MM.1S (cell line): ENCODE measurements at regions not wholly inside any gene's neighbourhood (a gene's known extent, or its start where the extent isn't known, plus 50 kb on each side); places are given as distances from the start of the nearest gene placed in this dataset.

Experiments used
- DNase-seq: peaks from one replicate; pipeline ENCODE4 v3.0.0-alpha.2; 2015
- H2AFZ ChIP-seq: fragments of 300-600 bp; sonication (generic); 2 replicates; pipeline ENCODE4 v1.6.0; 2016; ENCODE audit warnings: antibody characterized with exemption, low read length
- H3F3A ChIP-seq: fragments of 300-600 bp; sonication (generic); 2 replicates; pipeline ENCODE4 v1.6.1; 2016; ENCODE audit warnings: mild to moderate bottlenecking, antibody characterized with exemption, low read length, moderate library complexity, mixed read lengths; ENCODE audit not compliant: insufficient read depth
- H3K27ac ChIP-seq: fragments of 300-600 bp; sonication (generic); 2 replicates; pipeline ENCODE4 v1.5.1; 2016; ENCODE audit warnings: mild to moderate bottlenecking, low read length
- H3K27me3 ChIP-seq: fragments of 300-600 bp; sonication (generic); replicated peaks from 2 replicates; pipeline ENCODE4 v1.6.0; 2016; ENCODE audit warnings: low read length; ENCODE audit not compliant: insufficient read depth
- H3K36me3 ChIP-seq: fragments of 300-600 bp; sonication (generic); replicated peaks from 2 replicates; pipeline ENCODE4 v1.6.1; 2016; ENCODE audit warnings: mild to moderate bottlenecking, low read length, mixed read lengths; ENCODE audit not compliant: insufficient read depth
- H3K4me1 ChIP-seq: fragments of 300-600 bp; sonication (generic); 2 replicates; pipeline ENCODE4 v1.6.1; 2016; ENCODE audit warnings: low read length, mixed read lengths
- H3K4me2 ChIP-seq: fragments of 300-600 bp; sonication (generic); 2 replicates; pipeline ENCODE4 v1.6.0; 2016; ENCODE audit warnings: low read depth, low read length
- H3K4me3 ChIP-seq: fragments of 300-600 bp; sonication (generic); 2 replicates; pipeline ENCODE4 v1.5.1; 2016; ENCODE audit warnings: low read length, mixed read lengths
- H3K79me2 ChIP-seq: fragments of 300-600 bp; sonication (generic); 2 replicates; pipeline ENCODE4 v1.6.1; 2016; ENCODE audit warnings: mixed run types, low read length, mixed read lengths
- H3K9ac ChIP-seq: fragments of 300-600 bp; sonication (generic); 2 replicates; pipeline ENCODE4 v1.6.1; 2016; ENCODE audit warnings: low read length, mixed read lengths
- H3K9me2 ChIP-seq: fragments of 300-600 bp; sonication (generic); replicated peaks from 2 replicates; pipeline ENCODE4 v1.6.1; 2016; ENCODE audit warnings: mild to moderate bottlenecking, low read length, mixed read lengths; ENCODE audit not compliant: insufficient read depth
- H3K9me3 ChIP-seq: fragments of 300-600 bp; sonication (generic); replicated peaks from 2 replicates; pipeline ENCODE4 v1.6.1; 2016; ENCODE audit warnings: mild to moderate bottlenecking, low read length, mixed read lengths; ENCODE audit not compliant: insufficient read depth
- H4K20me1 ChIP-seq: fragments of 300-600 bp; sonication (generic); 2 replicates; pipeline ENCODE4 v1.6.1; 2016; ENCODE audit warnings: mild to moderate bottlenecking, low read length, moderate library complexity, mixed read lengths; ENCODE audit not compliant: insufficient read depth
- EZH2 ChIP-seq: fragments of 300-600 bp; sonication (generic); optimal IDR thresholded peaks from 2 replicates; pipeline ENCODE3; 2017; ENCODE audit warnings: low read depth, mild to moderate bottlenecking, antibody characterized with exemption, low read length, mixed read lengths
- EZH2phosphoT487 ChIP-seq: fragments of 300-600 bp; sonication (generic); IDR thresholded peaks from 2 replicates; pipeline ENCODE4 v1.6.1; 2018; ENCODE audit warnings: antibody characterized with exemption, low read length
- TF ChIP-seq, protein P1 (sequence below): fragments of 300-600 bp; sonication (generic); IDR thresholded peaks from 2 replicates; pipeline ENCODE4 v1.5.1; 2016; ENCODE audit warnings: antibody characterized with exemption, low read length, mixed read lengths

DNA sequence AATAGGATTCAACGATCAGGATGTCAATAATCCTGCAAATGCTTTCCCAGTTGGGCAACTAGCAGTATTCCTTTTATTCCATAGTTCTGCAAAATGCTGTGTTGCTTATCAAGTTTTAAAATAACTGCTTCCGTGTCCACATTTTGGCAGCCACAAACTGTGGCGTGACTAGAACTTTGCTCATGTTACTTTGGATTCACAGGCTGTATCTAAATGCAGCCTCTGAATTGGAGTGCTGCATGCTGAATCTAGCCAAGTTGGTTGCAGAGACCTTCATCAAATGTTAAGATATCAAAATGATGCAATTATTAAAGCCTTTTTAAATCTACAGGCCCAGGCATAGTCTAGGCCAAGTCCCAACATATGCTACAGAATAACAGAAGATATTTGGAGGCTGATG lies 249.2 kb downstream of the NR2F1-AS1 start:
- TF ChIP-seq EZH2phosphoT487 (no peak), EZH2 (no peak)
- TF ChIP-seq, protein P1, sequence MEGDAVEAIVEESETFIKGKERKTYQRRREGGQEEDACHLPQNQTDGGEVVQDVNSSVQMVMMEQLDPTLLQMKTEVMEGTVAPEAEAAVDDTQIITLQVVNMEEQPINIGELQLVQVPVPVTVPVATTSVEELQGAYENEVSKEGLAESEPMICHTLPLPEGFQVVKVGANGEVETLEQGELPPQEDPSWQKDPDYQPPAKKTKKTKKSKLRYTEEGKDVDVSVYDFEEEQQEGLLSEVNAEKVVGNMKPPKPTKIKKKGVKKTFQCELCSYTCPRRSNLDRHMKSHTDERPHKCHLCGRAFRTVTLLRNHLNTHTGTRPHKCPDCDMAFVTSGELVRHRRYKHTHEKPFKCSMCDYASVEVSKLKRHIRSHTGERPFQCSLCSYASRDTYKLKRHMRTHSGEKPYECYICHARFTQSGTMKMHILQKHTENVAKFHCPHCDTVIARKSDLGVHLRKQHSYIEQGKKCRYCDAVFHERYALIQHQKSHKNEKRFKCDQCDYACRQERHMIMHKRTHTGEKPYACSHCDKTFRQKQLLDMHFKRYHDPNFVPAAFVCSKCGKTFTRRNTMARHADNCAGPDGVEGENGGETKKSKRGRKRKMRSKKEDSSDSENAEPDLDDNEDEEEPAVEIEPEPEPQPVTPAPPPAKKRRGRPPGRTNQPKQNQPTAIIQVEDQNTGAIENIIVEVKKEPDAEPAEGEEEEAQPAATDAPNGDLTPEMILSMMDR: no peak
- Histone ChIP-seq H4K20me1 (no peaks in the 10 kb centered on the region), H3K27ac (no peak overlapping the region), H3K4me2 (no peak overlapping the region), H3K9ac (no peak overlapping the region), H3K9me3 (no peaks in the 10 kb centered on the region), H3K9me2 (no peaks in the 10 kb centered on the region), H3K36me3 (no peaks in the 10 kb centered on the region), H3K4me1 (no peaks in the 10 kb centered on the region), H3K4me3 (no peak overlapping the region), H3F3A (no peaks in the 10 kb centered on the region), H2AFZ (no peak overlapping the region), H3K27me3 (no peaks in the 10 kb centered on the region), H3K79me2 (no peaks in the 10 kb centered on the region)
- DNase-seq: no peak

DNA sequence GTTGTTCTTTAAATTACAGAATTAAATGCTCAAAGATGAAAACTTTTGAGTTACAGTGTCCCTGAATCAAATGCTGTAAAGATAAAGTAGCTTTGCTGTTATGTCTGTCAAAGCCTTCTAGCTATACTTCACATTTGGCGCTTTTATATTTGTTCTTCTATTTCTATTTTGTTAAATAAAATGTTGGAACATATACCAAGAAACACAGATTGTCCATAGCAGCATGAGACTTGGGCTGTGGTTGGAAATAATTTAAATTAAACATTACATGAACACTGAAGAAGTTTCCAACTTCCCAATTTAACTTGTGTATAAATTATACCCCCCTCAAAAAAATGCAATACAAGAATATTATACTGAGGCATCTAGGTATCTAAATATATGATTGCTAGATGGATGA lies 249.8 kb downstream of the NR2F1-AS1 start:
- Histone ChIP-seq H3K9ac (no peak overlapping the region), H3K4me1 (no peaks in the 10 kb centered on the region), H3K9me3 (no peaks in the 10 kb centered on the region), H3K79me2 (no peaks in the 10 kb centered on the region), H3K4me3 (no peak overlapping the region), H3F3A (no peaks in the 10 kb centered on the region), H2AFZ (no peak overlapping the region), H3K9me2 (no peaks in the 10 kb centered on the region), H3K36me3 (no peaks in the 10 kb centered on the region), H3K4me2 (no peak overlapping the region), H3K27me3 (no peaks in the 10 kb centered on the region), H4K20me1 (no peaks in the 10 kb centered on the region), H3K27ac (no peak overlapping the region)
- TF ChIP-seq, protein P1: no peak
- no peak for TF ChIP-seq EZH2
- no peak for TF ChIP-seq EZH2phosphoT487
- no peak for DNase-seq

DNA sequence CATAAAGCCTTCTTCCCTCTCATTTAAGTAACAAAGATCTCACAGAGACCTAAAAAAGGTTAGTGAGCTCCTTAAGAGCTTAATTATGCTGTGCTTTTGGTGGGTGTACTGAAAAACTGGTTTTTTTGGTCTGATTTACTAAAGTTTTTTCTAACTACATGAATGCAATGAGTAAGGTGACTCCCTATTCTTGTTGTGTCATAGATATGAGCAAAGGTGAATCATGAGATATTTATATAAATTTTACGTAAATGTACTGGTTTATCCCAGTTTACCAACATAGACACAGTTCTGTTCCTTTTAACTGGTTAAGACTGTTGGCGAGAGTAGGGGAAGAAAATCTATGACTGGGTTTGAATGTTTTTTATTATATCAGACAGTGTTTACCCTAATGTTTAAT lies 250.5 kb downstream of the NR2F1-AS1 start:
- Histone ChIP-seq H3K27ac (no peak overlapping the region), H3K4me2 (no peak overlapping the region), H2AFZ (no peak overlapping the region), H4K20me1 (no peaks in the 10 kb centered on the region), H3K9me3 (no peaks in the 10 kb centered on the region), H3K36me3 (no peaks in the 10 kb centered on the region), H3K27me3 (no peaks in the 10 kb centered on the region), H3K9ac (no peak overlapping the region), H3F3A (no peaks in the 10 kb centered on the region), H3K9me2 (no peaks in the 10 kb centered on the region), H3K4me1 (no peaks in the 10 kb centered on the region), H3K4me3 (no peak overlapping the region), H3K79me2 (no peaks in the 10 kb centered on the region)
- DNase-seq: no peak
- TF ChIP-seq EZH2 (no peak), EZH2phosphoT487 (no peak)
- TF ChIP-seq, protein P1: no peak

DNA sequence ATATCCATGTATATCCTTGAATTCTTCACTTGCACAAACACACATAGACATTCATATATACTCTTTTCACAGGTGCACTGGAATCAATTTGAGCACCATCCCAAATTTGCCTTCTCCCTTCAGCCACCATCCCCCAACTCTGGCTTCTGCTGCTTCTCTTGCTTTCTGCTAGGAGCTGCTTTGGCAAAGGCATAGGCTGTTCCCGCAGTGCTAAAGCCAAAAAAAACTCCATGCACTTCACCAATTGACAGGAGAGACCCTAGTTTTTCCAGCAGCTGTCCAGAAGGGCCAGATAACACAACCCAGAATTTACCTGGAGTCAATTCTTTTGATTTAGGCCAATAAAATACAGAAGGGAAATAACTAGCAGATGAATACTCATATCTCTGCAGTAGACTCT lies 251.3 kb downstream of the NR2F1-AS1 start:
- H4K20me1 ChIP-seq: no peaks in the 10 kb centered on the region
- no peak overlapping the region for H3K4me3 ChIP-seq
- H3K9me3 ChIP-seq: no peaks in the 10 kb centered on the region
- no peaks in the 10 kb centered on the region for H3K9me2 ChIP-seq
- H3K27ac ChIP-seq: no peak overlapping the region
- no peaks in the 10 kb centered on the region for H3K4me1 ChIP-seq
- H3K9ac ChIP-seq: no peak overlapping the region
- H3F3A ChIP-seq: no peaks in the 10 kb centered on the region
- TF ChIP-seq, protein P1: no peak
- TF ChIP-seq EZH2 (no peak), EZH2phosphoT487 (no peak)
- no peaks in the 10 kb centered on the region for H3K27me3 ChIP-seq
- no peak overlapping the region for H2AFZ ChIP-seq
- no peak for DNase-seq
- H3K36me3 ChIP-seq: no peaks in the 10 kb centered on the region
- H3K79me2 ChIP-seq: no peaks in the 10 kb centered on the region
- no peak overlapping the region for H3K4me2 ChIP-seq
